Stimulated activated CD8-positive, alpha-beta memory T cell treated with anti-CD3 and anti-CD28 coated beads, Interleukin-12 subunit alpha, Interleukin-12 subunit beta, amount 100 ng/mL, for 24 hours (primary cell): ENCODE measurements at regions not wholly inside any gene's neighbourhood (a gene's known extent, or its start where the extent isn't known, plus 50 kb on each side); places are given as distances from the start of the nearest gene placed in this dataset.
A peak's percentile ranks its signal among the peaks of the same experiment; 100 is the strongest.
"Not testable (repeated sequence)": the region's sequence is repeated elsewhere in the genome, so short reads cannot be mapped to it uniquely, and the experiment has no call there.

Experiments used
- DNase-seq: peaks from one replicate; pipeline ENCODE4 v3.0.0-alpha.2; 2020; ENCODE audit errors: extremely low read depth

- no peak for DNase-seq
Observed at GRCh38 chr21:14058566-14058965, 152.2 kb downstream of the LIPI start.

DNA sequence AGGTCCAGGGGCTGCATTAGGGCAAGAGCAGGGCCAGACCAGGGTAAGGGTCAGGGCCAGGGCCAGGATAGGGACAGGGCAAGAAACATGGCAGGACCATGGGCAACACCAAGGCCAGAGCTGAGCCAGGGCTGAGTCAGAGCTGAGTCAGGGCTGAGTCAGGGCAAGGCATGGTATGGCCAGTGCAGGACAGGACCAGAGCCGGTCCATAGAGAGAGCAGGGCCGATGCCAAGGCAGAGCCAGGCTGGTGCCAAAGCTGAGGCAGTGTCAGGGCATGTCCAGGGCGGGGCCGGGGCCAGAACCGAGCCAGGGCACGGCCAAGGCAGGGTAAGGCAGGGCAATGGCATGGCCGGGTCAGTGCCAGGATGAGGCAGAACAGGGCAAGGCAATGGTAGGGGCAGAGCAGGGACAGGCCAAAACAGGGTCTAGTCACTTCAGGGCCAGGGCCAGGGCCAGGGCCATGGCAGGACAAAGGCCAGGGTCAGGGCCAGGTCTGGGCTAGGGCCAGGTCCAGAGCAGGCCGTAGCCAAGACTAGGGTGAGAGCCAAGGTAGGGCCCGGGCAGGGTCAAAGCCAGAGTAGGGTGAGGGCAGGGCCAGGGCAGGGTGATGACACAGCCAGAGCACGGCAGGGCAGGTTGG, 152.8 kb downstream of the LIPI start:
- not testable (repeated sequence) for DNase-seq

- no peak for DNase-seq
Observed at GRCh38 chr21:14057313-14057712, 153.4 kb downstream of the LIPI start.

GRCh38 chr21:14056771-14057191, 154.0 kb downstream of the LIPI start:
- DNase-seq, result no peak

- DNase-seq, result not testable (repeated sequence)
Observed at GRCh38 chr21:14055746-14056515, 154.8 kb downstream of the LIPI start.

- no peak for DNase-seq
Observed at GRCh38 chr21:14054682-14055081, 156.1 kb downstream of the LIPI start.

DNA sequence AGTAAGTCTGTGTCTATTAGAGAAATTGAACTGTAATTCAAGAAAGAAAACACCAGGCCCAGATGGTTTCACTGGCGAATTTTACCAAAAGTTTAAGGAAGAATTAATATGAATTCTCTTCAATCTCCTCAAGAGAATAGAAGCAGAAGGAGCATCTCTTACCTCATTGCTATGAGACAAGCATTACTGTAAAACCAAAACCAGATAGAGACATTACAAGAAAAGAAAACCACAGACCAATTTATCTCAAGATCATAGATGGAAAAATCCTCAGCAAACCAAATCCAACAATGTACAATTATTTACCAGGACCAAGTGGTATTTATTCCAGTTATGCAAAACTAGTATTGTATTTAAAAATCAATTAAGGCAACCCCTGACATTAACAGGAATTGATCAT, 160.6 kb downstream of the LIPI start:
- no peak for DNase-seq

GRCh38 chr21:14046401-14046800, 164.4 kb downstream of the LIPI start:
- DNase-seq, result no peak

DNA sequence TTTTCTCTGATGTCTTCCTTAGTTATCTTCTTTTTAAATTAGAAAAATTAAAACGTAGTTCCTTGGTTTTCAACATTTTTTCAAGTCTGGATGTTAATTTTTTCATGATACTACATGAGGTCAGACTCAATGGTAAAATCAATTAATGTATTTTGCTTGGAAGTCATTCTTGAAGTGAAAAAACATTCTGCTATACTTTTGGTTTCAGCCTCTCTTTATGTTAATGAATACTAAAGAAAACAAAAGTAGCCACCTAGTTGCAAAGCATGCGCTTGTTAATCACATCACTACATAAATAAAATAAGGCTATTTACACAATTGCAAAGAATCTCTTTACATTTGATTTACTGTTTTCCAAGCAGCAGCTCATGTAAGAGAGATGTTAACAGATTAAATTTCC, 170.4 kb downstream of the LIPI start:
- no peak for DNase-seq

GRCh38 chr21:14028619-14029018, 182.1 kb downstream of the LIPI start:
- not testable (repeated sequence) for DNase-seq

DNA sequence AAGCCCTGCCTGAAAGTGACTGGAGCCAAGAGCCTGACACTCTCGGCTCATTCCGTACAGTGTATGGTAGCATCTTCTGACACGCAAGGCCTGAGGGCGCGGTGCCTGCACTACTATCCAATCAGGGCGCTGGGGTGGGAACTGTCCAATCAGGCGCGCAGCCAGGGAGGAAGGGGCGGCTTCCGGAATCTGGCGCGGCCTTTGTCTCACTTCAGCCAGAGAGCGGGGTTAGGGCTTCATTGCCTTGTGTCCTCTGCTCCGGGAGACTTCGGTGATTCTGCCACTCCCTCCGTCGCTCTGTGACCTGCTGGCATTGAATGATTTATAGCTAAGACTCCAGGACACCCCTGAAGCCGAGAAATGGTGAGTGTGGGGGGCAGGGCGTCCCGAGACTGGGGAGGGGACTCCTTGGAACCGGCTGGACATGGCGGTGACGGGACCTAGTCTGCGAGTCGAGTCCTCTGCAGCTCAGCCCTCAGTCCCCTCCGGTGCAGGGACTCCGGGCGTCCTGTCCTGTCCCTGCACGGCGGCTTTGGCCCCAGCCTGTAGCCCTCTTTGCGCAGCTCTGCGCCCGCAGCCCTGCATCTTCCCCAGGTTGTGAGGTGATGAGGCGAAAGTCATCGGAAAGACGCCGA, 183.4 kb downstream of the LIPI start:
- DNase-seq, result peak; percentile 68

GRCh38 chr21:14020108-14020507, 190.6 kb downstream of the LIPI start:
- not testable (repeated sequence) for DNase-seq

DNA sequence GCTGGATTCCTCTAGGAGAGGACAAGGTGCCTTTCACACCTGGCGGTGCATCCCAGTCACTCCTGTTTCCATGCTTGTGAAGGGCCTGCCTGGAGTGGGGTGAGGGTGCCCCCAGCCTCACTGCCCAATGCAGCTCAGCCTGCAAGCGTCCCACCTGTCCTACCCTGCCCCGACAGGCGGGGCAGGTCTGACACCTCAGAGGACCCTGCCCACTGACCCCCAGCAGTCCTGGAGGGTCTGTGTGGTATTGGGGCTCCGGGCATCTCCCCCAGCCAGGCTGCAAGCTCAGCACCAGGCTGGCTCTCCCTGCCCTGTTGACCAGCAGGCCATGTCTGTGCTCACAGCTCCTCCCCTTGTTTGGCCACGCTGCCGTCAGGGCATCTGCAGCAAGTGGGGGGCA, 194.9 kb downstream of the LIPI start:
- not testable (repeated sequence) for DNase-seq

DNA sequence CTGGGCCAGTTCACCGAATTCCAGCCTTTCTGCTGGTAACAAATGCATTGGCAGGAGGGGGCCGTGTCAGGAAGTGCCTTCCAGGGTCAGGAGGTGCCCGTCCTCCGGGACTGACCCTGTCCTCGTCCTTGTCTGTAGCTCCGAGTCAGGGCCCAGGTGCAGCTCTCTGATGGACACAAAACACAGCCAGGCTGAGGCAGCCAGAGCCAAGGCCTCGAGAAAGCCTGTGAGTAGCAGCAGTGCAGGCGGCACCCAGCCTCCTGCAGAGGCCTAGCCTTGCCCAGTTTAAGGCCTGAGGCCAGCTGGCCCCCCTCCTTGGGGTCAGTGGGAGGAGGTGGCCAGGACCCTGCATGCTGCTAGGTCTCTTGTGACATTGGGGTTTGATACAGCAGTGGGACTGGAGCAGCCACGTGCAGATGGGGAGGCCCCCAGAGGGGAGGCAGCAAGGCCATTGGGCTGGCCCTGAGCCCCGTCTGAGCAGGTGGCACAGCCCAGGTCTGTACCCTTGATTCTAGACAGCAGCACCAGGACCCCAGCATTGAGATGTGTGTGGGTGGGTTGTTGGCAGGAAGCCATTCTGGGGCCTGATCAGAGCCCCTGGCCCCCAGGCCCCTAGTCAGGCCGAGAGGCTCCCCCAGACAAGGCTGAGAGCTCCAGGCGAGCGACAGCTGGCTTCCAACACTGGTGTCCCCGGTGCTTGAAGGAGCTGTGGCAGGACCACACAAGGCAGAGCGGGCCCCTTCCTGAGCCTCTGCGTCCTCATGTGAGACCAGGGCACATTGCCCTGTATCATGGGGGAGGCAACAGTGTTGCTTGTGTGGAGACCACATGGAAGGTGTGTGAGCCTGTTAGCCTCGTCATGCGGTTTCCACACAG, 196.9 kb downstream of the LIPI start:
- DNase-seq, result not testable (repeated sequence)

DNA sequence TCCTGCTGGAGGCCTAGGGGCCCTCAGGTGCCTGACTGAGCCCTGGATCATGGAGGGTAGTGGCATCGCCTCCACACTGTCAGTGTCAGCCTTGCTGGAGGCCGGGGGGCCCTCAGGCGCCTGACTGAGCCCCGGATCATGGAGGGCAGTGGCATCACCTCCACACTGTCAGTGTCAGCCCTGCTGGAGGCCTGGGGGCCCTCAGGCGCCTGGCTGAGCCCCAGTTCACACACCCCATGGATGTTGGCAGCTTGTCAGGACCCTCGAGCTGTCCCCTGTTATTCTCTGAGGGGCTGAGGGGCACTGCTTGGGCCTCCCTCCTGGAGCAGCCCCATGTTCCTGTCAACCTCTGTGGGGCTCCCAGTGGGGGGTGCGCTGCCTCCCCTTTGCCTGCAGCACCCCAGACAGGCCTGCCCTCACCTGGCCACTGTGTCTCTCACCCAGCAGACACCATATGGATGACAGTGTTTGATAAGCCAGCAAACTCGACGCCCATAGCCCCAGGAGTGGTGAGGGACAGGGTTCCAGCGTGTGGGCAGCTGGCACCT, 197.6 kb downstream of the LIPI start:
- DNase-seq, result no peak

GRCh38 chr21:14012409-14012808, 198.3 kb downstream of the LIPI start:
- DNase-seq, result no peak

GRCh38 chr21:14011751-14012150, 199.0 kb downstream of the LIPI start:
- DNase-seq, result not testable (repeated sequence)

- DNase-seq, result not testable (repeated sequence)
Observed at GRCh38 chr21:14011149-14011548, 199.6 kb downstream of the LIPI start.

- DNase-seq, result no peak
Observed at GRCh38 chr21:14010729-14011128, 200.0 kb downstream of the LIPI start.

GRCh38 chr21:14009990-14010389, 200.8 kb downstream of the LIPI start:
- not testable (repeated sequence) for DNase-seq

DNA sequence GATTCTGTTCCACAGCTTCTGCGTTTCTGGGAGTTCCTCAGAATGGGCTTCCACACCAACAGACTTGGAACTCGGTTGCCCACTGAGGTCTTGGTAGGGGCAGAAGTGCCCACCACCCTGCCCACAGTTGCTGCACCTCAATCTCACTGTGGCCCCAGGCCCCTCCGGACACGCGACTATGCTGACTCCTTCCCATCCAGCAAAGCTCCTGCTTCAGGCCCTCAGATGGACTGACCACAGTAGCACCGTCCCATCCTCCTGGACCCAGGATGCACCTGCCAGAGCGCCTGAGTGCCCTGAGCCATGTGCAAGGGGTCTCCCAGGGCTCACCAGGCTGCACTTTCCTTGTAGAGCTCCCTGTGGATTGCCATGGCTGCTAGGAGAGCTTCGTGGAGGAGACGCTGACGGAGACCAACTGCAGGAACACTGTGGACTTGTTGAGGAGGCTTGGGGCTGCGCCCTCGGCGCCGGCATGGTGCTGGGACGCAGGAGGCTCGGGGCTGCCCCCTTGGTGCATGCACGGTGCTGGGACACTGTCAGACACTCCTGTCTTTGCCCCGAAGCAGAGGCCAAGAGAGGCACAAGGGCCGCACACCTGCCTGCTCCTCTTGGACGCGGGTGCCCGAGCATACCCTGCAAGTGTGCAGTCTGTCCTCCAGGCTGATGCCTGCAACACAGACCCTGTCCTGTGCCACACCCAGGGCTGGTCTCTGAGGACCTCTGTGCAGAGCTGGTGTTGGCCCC, 201.3 kb downstream of the LIPI start:
- not testable (repeated sequence) for DNase-seq
